Middle frontal gyrus (tissue), 1 donor: ENCODE measurements at regions not wholly inside any gene's neighbourhood (a gene's known extent, or its start where the extent isn't known, plus 50 kb on each side); places are given as distances from the start of the nearest gene placed in this dataset.

Experiments
- DNase-seq: peaks from one replicate; pipeline ENCODE4 v3.0.0-alpha.2; 2015; ENCODE audit warnings: low spot score; ENCODE audit errors: extremely low spot score

DNA sequence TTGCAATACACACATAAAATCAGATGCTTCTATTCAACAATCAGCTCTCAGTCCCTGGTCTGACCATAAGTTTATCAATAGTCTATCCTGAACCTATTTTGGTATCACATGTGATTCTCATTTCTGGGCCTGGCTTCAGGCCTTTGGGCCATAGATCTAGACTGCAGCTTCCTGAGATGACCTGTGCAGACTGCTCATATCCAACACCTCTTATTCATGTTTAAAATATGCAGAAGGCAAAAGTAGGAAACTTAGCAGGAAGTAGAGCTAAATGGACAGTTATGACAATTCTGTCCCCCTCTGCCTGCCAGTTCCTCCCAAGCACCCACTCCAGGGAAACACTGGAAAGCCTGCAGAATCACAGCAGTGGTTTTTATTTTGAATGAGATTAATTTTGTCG lies 53.3 kb downstream of the C7orf25 start:
- DNase-seq = no peak

GRCh38 chr7:42856605-42856987 lies 55.3 kb downstream of the C7orf25 start:
- DNase-seq = no peak

DNA sequence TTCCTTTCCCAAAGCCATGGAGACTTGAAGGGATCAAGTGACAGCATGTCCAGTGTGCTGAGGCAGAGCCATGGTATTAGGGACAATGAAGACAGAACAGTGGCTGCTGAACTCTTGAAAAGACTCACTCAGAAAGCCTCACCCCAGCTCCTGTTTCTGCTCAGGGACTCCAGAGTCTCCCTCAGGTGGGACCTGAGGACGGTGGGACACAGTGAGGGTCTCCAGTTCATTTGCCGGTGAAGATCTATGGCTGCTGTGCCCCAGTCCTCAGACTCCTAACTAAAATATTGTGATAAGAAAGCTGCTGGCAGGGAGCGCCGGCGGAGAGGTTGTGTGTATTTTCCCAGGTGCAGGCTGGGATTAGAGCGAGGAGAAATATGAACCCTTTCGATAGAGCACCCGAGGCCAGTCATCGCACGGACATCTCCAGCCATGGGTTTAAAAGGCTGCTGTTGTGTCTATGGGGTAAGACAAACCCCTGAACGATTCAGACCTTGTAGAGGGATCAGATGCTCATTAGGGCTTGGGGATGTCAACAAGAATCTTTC lies 57.2 kb downstream of the C7orf25 start:
- DNase-seq = no peak

- no peak for DNase-seq
Measured at GRCh38 chr7:42852531-42852930, 59.3 kb downstream of the C7orf25 start.

GRCh38 chr7:42843205-42843800 lies 68.6 kb downstream of the C7orf25 start:
- no peak for DNase-seq

- DNase-seq = no peak
Measured at GRCh38 chr7:42834676-42835075, 77.2 kb downstream of the C7orf25 start.

- no peak for DNase-seq
Measured at GRCh38 chr7:42833411-42833810, 78.5 kb downstream of the C7orf25 start.

DNA sequence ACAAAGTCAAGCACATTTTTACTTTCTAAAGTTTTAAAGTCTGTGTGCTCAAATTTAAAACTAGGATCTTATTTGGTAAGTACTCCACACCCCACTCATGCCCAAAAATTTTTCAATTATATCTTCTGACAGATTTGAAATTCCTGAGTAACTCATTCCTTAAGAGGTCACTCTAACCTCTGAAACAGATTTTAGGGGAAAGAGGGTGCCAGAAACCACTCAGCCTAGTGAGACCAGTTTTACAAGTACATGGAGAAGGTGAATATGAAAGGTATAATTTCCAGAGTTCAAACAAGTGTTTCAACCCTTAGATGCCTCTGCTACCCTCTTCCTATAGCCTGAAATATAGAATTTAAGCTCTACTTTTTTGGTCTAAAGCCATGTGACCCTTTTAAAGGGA lies 79.2 kb downstream of the C7orf25 start:
- DNase-seq = no peak

- peak; percentile 55 for DNase-seq
Measured at GRCh38 chr7:42831718-42832522, 80.0 kb downstream of the C7orf25 start.

DNA sequence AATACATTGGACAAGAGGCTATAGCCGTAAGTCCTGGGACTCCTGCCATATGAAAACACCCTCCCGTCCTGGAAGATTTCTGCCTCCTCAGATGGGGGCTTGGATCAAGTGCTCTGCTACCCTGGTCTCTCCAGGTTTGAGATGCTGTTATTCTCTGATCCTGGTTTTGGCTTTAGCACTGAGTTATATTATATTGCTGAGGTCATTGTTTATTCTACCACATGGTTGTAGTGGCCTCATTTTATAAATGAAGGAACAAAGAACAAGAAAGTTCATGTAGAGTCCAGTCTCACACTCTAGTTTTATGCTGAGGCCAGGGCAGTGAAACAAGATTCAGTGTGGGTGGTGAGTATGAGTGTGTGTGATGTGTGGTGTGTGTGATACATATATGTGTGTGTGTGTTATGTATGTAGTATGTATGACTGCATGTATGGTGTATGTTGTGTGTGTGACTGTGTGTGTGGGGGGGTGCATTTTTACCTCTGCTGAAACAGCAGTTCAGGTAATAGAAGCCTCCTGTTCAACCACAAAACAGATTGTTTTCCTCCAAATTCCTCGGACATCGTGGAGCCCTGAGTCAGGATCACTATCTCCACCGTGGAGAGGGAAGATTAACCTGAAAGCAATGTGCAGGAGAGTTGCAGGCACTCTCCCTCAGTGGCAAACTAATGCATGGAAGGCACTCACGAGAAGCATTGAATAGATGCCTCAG lies 80.7 kb downstream of the C7orf25 start:
- no peak for DNase-seq

GRCh38 chr7:42812779-42813178 lies 99.1 kb downstream of the C7orf25 start:
- no peak for DNase-seq

GRCh38 chr7:42805601-42806000 lies 106.3 kb downstream of the C7orf25 start:
- DNase-seq = no peak

- no peak for DNase-seq
Measured at GRCh38 chr7:42794673-42795072, 117.2 kb downstream of the C7orf25 start.

DNA sequence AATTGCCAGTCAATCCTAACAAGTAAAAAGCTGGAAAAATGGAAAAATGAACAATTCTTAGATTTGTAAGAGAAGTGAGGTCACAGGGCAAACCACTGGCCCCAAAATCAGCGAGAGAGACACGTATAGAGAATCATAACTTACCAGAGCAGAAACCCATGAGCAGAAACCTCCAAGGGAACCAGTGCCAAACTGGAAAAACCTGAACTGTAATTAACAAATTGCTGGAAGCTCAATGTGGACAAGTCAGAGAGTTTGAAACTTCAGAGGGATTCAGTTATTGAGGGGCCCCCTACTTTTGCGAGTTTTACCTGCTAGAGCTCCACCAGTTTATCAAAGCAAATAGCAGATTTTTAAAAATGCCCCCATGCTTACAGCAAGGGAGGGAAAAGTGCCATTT lies 119.0 kb downstream of the C7orf25 start:
- no peak for DNase-seq

DNA sequence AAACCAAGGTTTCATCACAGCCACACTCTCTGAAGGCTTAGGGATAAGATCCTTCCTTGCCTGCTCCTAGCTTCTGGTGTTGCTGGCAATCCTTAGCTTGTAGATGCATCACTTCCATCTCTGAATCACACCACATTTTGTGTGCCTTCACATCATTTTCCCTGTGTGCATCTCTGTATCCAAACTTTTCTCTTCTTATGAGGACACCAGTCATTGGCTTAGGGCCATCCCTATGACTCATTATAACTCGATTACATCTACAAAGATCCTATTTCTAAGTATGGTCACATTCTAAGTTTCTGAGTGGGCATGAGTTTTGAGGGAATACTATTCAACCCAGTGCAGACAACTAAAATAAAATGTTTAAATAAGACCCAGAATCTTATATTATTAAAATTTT lies 121.7 kb downstream of the C7orf25 start:
- no peak for DNase-seq

DNA sequence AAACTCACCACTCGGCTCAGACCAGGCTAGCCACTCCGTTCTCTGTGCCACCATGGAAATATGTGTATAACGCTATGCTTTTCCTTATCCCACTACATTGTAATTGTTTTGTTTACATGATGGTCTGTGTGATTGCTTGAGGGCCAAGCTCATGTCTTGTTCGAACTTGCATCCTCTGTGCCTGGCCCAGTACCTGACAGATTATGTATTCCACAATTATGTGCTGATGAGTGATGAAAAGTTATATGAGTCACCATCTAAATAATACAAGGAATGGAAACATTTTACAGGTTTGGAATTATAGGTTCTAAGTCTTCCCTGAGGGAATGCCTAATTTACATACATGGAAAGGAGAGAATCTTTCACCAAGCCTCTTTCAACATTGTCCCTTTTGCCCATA lies 137.4 kb downstream of the C7orf25 start:
- DNase-seq = no peak

- DNase-seq = no peak
Measured at GRCh38 chr7:42770114-42770513, 141.8 kb downstream of the C7orf25 start.

DNA sequence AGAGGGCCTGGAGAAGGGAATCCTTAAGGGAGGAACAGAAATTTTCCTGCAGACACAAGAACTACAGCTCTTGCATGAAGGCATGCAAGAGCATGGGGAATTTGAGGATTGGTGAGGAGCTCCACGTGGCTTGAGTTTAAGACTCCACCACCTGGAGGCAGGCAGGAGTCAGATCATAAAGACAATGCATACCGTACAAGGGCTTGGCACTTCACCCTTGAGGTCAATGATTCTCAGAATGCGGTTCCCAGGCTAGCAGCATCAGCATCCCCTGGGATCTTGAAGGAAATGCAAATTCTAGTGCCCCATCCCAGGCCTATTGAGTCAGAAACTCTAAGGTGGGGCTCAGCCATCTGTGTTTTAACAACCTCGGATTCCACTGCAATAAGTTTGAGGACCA lies 143.8 kb downstream of the C7orf25 start:
- no peak for DNase-seq

- no peak for DNase-seq
Measured at GRCh38 chr7:42766782-42767423, 145.0 kb downstream of the C7orf25 start.

GRCh38 chr7:42765931-42766330 lies 145.9 kb downstream of the C7orf25 start:
- no peak for DNase-seq

- no peak for DNase-seq
Measured at GRCh38 chr7:42763137-42763551, 148.7 kb downstream of the C7orf25 start.

DNA sequence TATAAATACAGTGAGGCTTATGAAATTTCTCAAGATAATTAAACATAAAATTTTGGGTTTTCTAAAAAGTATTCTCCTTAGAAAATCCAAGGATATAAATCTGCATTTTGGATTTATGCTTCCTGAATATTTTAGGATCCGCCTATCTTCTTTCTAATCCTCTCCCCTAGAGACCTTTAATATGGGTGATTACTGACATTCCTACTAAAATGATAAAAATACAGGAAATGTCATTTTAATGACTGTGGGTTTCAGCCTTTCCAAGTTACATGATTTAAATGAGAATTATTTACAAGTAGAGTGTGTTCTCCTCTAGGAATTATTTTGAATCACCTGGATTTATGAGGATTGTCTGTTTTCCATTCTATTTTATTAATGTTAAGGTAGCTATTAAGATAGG lies 150.4 kb downstream of the C7orf25 start:
- DNase-seq = no peak
